ENCODE measurements at regions not wholly inside any gene's neighbourhood (a gene's known extent, or its start where the extent isn't known, plus 50 kb on each side); places are given as distances from the start of the nearest gene placed in this dataset.

GRCh38 chr13:42380420-42381164 is 108.6 kb downstream of the AKAP11 start:
- DNase-seq (ENCODE audit: extremely low read depth in 1 of 4, low spot score in 3 of 4) (no peak), FAIRE-seq (no peak), ATAC-seq (no peak)
- intact Hi-C loops (cut with micrococcal nuclease): no loop called here
- H3K9me3 ChIP-seq (replicated peaks; ENCODE audit: control insufficient read depth, insufficient read depth, low read depth, low read length): no peaks in the 10 kb centered on the region
- no peak overlapping the region for H3K4me2 ChIP-seq (ENCODE audit: insufficient read depth, low read length)
- H3K4me3 ChIP-seq: no peak overlapping the region
- H3K27me3 ChIP-seq (ENCODE audit: control insufficient read depth in 2 of 2, insufficient read depth in 2 of 2, low read length in 2 of 2): no peaks in the 10 kb centered on the region
- no peaks in the 10 kb centered on the region for H3K36me3 ChIP-seq (ENCODE audit: control insufficient read depth, insufficient read depth, low read length)
- H4K20me1 ChIP-seq (replicated peaks; ENCODE audit: control insufficient read depth, insufficient read depth, low read length): no peaks in the 10 kb centered on the region
- no peaks in the 10 kb centered on the region; a peak in 1 of 5 replicates for H3K4me1 ChIP-seq (replicated peaks in 1 of 2; ENCODE audit: control insufficient read depth in 2 of 2, insufficient read depth in 2 of 2, low read length in 2 of 2)
- no peaks in the 10 kb centered on the region for H3K9me1 ChIP-seq (ENCODE audit: control insufficient read depth, insufficient read depth, low read length)
- ChIA-PET CTCF (ENCODE audit: low intra/inter-chr PET ratio) (no interaction called here), POLR2A (interaction anchor here (1.1 kb wide), 1 partner anchor 11 kb away, joined by 3 read pairs; no protein-coding TSS in a partner anchor)
- no TSS peak for BruUV-seq (replicated peaks)
- no peaks in the 10 kb centered on the region for H3K79me2 ChIP-seq (ENCODE audit: control insufficient read depth, insufficient read depth, low read length)
- no peak overlapping the region for H2AFZ ChIP-seq (ENCODE audit: low read depth, low read length)
- in situ Hi-C loops (cut with MboI): no loop called here
- WGBS (ENCODE audit: insufficient coverage, low coverage, missing lambda C conversion rate): 1% methylated on average over 12 of the region's 12 CpGs
- no peak overlapping the region for H3K27ac ChIP-seq (ENCODE audit: extremely low read depth, low read depth, low read length)
- no peak overlapping the region for H3K9ac ChIP-seq (ENCODE audit: insufficient read depth in 1 of 2, low read depth in 2 of 2, low read length in 2 of 2)
- TF ChIP-seq ETS2 (tag; IDR thresholded peaks at IDR 0.05; ENCODE audit: borderline replicate concordance, poor library complexity, severe bottlenecking) (no peak), ATF1 (CRISPR knock-in tag; IDR thresholded peaks at IDR 0.05) (no peak), ATF1 (tag; IDR thresholded peaks at IDR 0.05) (no peak), ZNF76 (CRISPR knock-in tag; IDR thresholded peaks at IDR 0.05; ENCODE audit: borderline replicate concordance) (no peak), ZNF511 (CRISPR knock-in tag; IDR thresholded peaks at IDR 0.05) (no peak), CBX1 (IDR thresholded peaks at IDR 0.05; ENCODE audit: low read depth) (no peak), SMARCA5 (IDR thresholded peaks at IDR 0.05) (no peak), ZNF274 (IDR thresholded peaks at IDR 0.05; ENCODE audit: borderline replicate concordance, low read depth, low read length) (no peak), HDAC2 (IDR thresholded peaks at IDR 0.05) (no peak), YY1 (IDR thresholded peaks at IDR 0.05; ENCODE audit: borderline replicate concordance in 1 of 3, control insufficient read depth in 1 of 3, extremely low read depth in 1 of 3, insufficient read depth in 3 of 3, insufficient read length in 1 of 3, insufficient replicate concordance in 2 of 3, low read depth in 1 of 3, low read length in 2 of 3) (no peak), ZHX1 (conservative IDR thresholded peaks at IDR 0.05; ENCODE audit: low read length) (no peak), NRF1 (conservative IDR thresholded peaks at IDR 0.05 in 1 of 2, IDR thresholded peaks at IDR 0.05 in 1 of 2) (no peak), PTBP1 (IDR thresholded peaks at IDR 0.05; ENCODE audit: low read depth, low read length) (no peak), POLR2G (IDR thresholded peaks at IDR 0.05; ENCODE audit: low read depth, low read length) (no peak), SPI1 (IDR thresholded peaks at IDR 0.05; ENCODE audit: borderline replicate concordance, low read depth, low read length) (no peak), SMAD4 (CRISPR knock-in tag; conservative IDR thresholded peaks at IDR 0.05) (no peak), POLR2A (conservative IDR thresholded peaks at IDR 0.05) (no peak)

All from K562 (cell line).